ENCODE measurements at regions not wholly inside any gene's neighbourhood (a gene's known extent, or its start where the extent isn't known, plus 50 kb on each side); places are given as distances from the start of the nearest gene placed in this dataset.

- DNase-seq (ENCODE audit: low read depth in 4 of 4, low spot score in 3 of 4): no peak
Observed at GRCh38 chr2:18849841-18850578, 260.6 kb upstream of the NT5C1B start.

GRCh38 chr2:18848646-18849045, 259.3 kb upstream of the NT5C1B start:
- no peak for DNase-seq (ENCODE audit: low read depth in 4 of 4, low spot score in 3 of 4)

GRCh38 chr2:18845854-18846445, 256.6 kb upstream of the NT5C1B start:
- no peak for DNase-seq (ENCODE audit: low read depth in 4 of 4, low spot score in 3 of 4)

GRCh38 chr2:18842836-18843235, 253.5 kb upstream of the NT5C1B start:
- no peak for DNase-seq (ENCODE audit: low read depth in 4 of 4, low spot score in 3 of 4)

- DNase-seq (ENCODE audit: low read depth in 4 of 4, low spot score in 3 of 4): no peak
Observed at GRCh38 chr2:18841248-18842150, 252.1 kb upstream of the NT5C1B start.

- DNase-seq (ENCODE audit: low read depth in 4 of 4, low spot score in 3 of 4): no peak
Observed at GRCh38 chr2:18837240-18837639, 247.9 kb upstream of the NT5C1B start.

- DNase-seq (ENCODE audit: low read depth in 4 of 4, low spot score in 3 of 4): no peak
Observed at GRCh38 chr2:18836436-18836835, 247.1 kb upstream of the NT5C1B start.

GRCh38 chr2:18835787-18836186, 246.4 kb upstream of the NT5C1B start:
- DNase-seq (ENCODE audit: low read depth in 4 of 4, low spot score in 3 of 4): no peak

GRCh38 chr2:18834341-18834740, 245.0 kb upstream of the NT5C1B start:
- no peak for DNase-seq (ENCODE audit: low read depth in 4 of 4, low spot score in 3 of 4)

GRCh38 chr2:18833941-18834340, 244.6 kb upstream of the NT5C1B start:
- DNase-seq (ENCODE audit: low read depth in 4 of 4, low spot score in 3 of 4): no peak

GRCh38 chr2:18831916-18832510, 242.6 kb upstream of the NT5C1B start:
- DNase-seq (ENCODE audit: low read depth in 4 of 4, low spot score in 3 of 4): no peak

- no peak for DNase-seq (ENCODE audit: low read depth in 4 of 4, low spot score in 3 of 4)
Observed at GRCh38 chr2:18830962-18831361, 241.6 kb upstream of the NT5C1B start.

- no peak for DNase-seq (ENCODE audit: low read depth in 4 of 4, low spot score in 3 of 4)
Observed at GRCh38 chr2:18829976-18830375, 240.6 kb upstream of the NT5C1B start.

- no peak for DNase-seq (ENCODE audit: low read depth in 4 of 4, low spot score in 3 of 4)
Observed at GRCh38 chr2:18829251-18829902, 240.0 kb upstream of the NT5C1B start.

GRCh38 chr2:18828296-18828695, 238.9 kb upstream of the NT5C1B start:
- no peak for DNase-seq (ENCODE audit: low read depth in 4 of 4, low spot score in 3 of 4)

- DNase-seq (ENCODE audit: low read depth in 4 of 4, low spot score in 3 of 4): no peak
Observed at GRCh38 chr2:18825838-18826237, 236.5 kb upstream of the NT5C1B start.

- no peak for DNase-seq (ENCODE audit: low read depth in 4 of 4, low spot score in 3 of 4)
Observed at GRCh38 chr2:18824915-18825314, 235.5 kb upstream of the NT5C1B start.

GRCh38 chr2:18824325-18824790, 235.0 kb upstream of the NT5C1B start:
- no peak for DNase-seq (ENCODE audit: low read depth in 4 of 4, low spot score in 3 of 4)

- no peak for DNase-seq (ENCODE audit: low read depth in 4 of 4, low spot score in 3 of 4)
Observed at GRCh38 chr2:18821431-18821830, 232.1 kb upstream of the NT5C1B start.

- DNase-seq (ENCODE audit: low read depth in 4 of 4, low spot score in 3 of 4): no peak
Observed at GRCh38 chr2:18820966-18821365, 231.6 kb upstream of the NT5C1B start.
